ENCODE measurements at regions not wholly inside any gene's neighbourhood (a gene's known extent, or its start where the extent isn't known, plus 50 kb on each side); places are given as distances from the start of the nearest gene placed in this dataset. TPM values are rescaled to one million over a fixed set of nuclear protein-coding genes. Genes with fewer than 3 reads are reported as not detected.

GRCh38 chr4:127580300-127580699 lies 52.5 kb upstream of the INTU start:
- Mint-ChIP-seq H3K4me3 (ENCODE audit: unreplicated experiment) (peak overlapping the region; percentile 2), H3K9me3 (ENCODE audit: unreplicated experiment) (no peaks in the 10 kb centered on the region), H3K36me3 (ENCODE audit: low read depth, unreplicated experiment) (no peaks in the 10 kb centered on the region), H3K4me1 (ENCODE audit: unreplicated experiment) (no peaks in the 10 kb centered on the region), H3K27ac (ENCODE audit: unreplicated experiment) (no peak overlapping the region), H3K27me3 (ENCODE audit: unreplicated experiment) (peaks cover 4% of the 10 kb centered on the region)
- DNase-seq (ENCODE audit: low spot score): no peak
- no peak for TF ChIP-seq CTCF (IDR thresholded peaks at IDR 0.05; ENCODE audit: unreplicated experiment)

- peaks cover 4% of the 10 kb centered on the region for H3K27me3 Mint-ChIP-seq (ENCODE audit: unreplicated experiment)
- H3K36me3 Mint-ChIP-seq (ENCODE audit: low read depth, unreplicated experiment): no peaks in the 10 kb centered on the region
- H3K27ac Mint-ChIP-seq (ENCODE audit: unreplicated experiment): no peak overlapping the region
- H3K4me1 Mint-ChIP-seq (ENCODE audit: unreplicated experiment): no peaks in the 10 kb centered on the region
- TF ChIP-seq CTCF (IDR thresholded peaks at IDR 0.05; ENCODE audit: unreplicated experiment): no peak
- no peaks in the 10 kb centered on the region for H3K9me3 Mint-ChIP-seq (ENCODE audit: unreplicated experiment)
- DNase-seq (ENCODE audit: low spot score): no peak
- no peak overlapping the region for H3K4me3 Mint-ChIP-seq (ENCODE audit: unreplicated experiment)
Measured at GRCh38 chr4:127580891-127581290, 51.9 kb upstream of the INTU start.

Small RNA genes lying in the stretch of these regions (microRNA-seq; reads per million reads assigned to microRNA genes)
- not detected for gene MIR2054 (ENCODE audit: unreplicated experiment)
